ENCODE measurements at regions not wholly inside any gene's neighbourhood (a gene's known extent, or its start where the extent isn't known, plus 50 kb on each side); places are given as distances from the start of the nearest gene placed in this dataset.

GRCh38 chrX:109875831-109876230, 127.1 kb upstream of the TMEM164 start:
- CTCF ChIA-PET, result no interaction called here
- Histone ChIP-seq H3K36me3 (ENCODE audit: insufficient read depth, low read length) (no peaks in the 10 kb centered on the region), H3K27me3 (ENCODE audit: insufficient read depth, low read length, poor library complexity, severe bottlenecking) (no peaks in the 10 kb centered on the region), H3K9me3 (ENCODE audit: low read length) (no peaks in the 10 kb centered on the region), H3K27ac (ENCODE audit: low read depth, low read length) (no peak overlapping the region), H3K4me3 (ENCODE audit: low read length) (no peak overlapping the region), H3K4me1 (ENCODE audit: insufficient read depth, low read length) (no peaks in the 10 kb centered on the region)
- POLR2A ChIA-PET, result interaction anchor here (0.6 kb wide), 1 partner anchor 17 kb away, joined by 3 read pairs; no protein-coding TSS in a partner anchor
- Mint-ChIP-seq H3K9me3 (no peaks in the 10 kb centered on the region), H3K36me3 (no peaks in the 10 kb centered on the region), H3K4me3 (no peak overlapping the region), H3K4me1 (no peaks in the 10 kb centered on the region), H3K27ac (no peak overlapping the region), H3K27me3 (peaks cover 0 to 5% of the 10 kb centered on the region in 2 donors)
- DNase-seq, result no peak

- Histone ChIP-seq H3K27ac (ENCODE audit: low read depth, low read length) (no peak overlapping the region), H3K4me3 (ENCODE audit: low read length) (no peak overlapping the region), H3K9me3 (ENCODE audit: low read length) (no peaks in the 10 kb centered on the region), H3K36me3 (ENCODE audit: insufficient read depth, low read length) (no peaks in the 10 kb centered on the region), H3K4me1 (ENCODE audit: insufficient read depth, low read length) (no peaks in the 10 kb centered on the region), H3K27me3 (ENCODE audit: insufficient read depth, low read length, poor library complexity, severe bottlenecking) (no peaks in the 10 kb centered on the region)
- CTCF ChIA-PET, result interaction anchor here (1.0 to 4.2 kb wide), 2 partner anchors 13 to 17 kb away, joined by 3 to 17 read pairs; no protein-coding TSS in a partner anchor
- Mint-ChIP-seq H3K27me3 (peaks cover 0 to 9% of the 10 kb centered on the region in 2 donors), H3K9me3 (no peaks in the 10 kb centered on the region), H3K36me3 (no peaks in the 10 kb centered on the region), H3K27ac (no peak overlapping the region), H3K4me1 (no peaks in the 10 kb centered on the region), H3K4me3 (no peak overlapping the region)
- POLR2A ChIA-PET, result no interaction called here
- DNase-seq, result no peak
These were observed 124.7 kb upstream of the TMEM164 start for GRCh38 chrX:109878236-109878635.

GRCh38 chrX:109879991-109880390, 122.9 kb upstream of the TMEM164 start:
- Mint-ChIP-seq H3K9me3 (no peaks in the 10 kb centered on the region), H3K27ac (no peak overlapping the region), H3K36me3 (no peaks in the 10 kb centered on the region), H3K4me3 (no peak overlapping the region), H3K27me3 (peaks cover 0 to 9% of the 10 kb centered on the region in 2 donors), H3K4me1 (no peaks in the 10 kb centered on the region)
- POLR2A ChIA-PET, result no interaction called here
- Histone ChIP-seq H3K4me3 (ENCODE audit: low read length) (no peak overlapping the region), H3K27me3 (ENCODE audit: insufficient read depth, low read length, poor library complexity, severe bottlenecking) (no peaks in the 10 kb centered on the region), H3K27ac (ENCODE audit: low read depth, low read length) (no peak overlapping the region), H3K36me3 (ENCODE audit: insufficient read depth, low read length) (no peaks in the 10 kb centered on the region), H3K4me1 (ENCODE audit: insufficient read depth, low read length) (no peaks in the 10 kb centered on the region), H3K9me3 (ENCODE audit: low read length) (no peaks in the 10 kb centered on the region)
- CTCF ChIA-PET, result interaction anchor here (4.2 kb wide), 1 partner anchor 11 kb away, joined by 17 read pairs; no protein-coding TSS in a partner anchor
- no peak for DNase-seq

GRCh38 chrX:109880629-109881028, 122.3 kb upstream of the TMEM164 start:
- H3K4me3 ChIP-seq (ENCODE audit: low read length), result no peak overlapping the region
- ChIA-PET POLR2A (no interaction called here), CTCF (interaction anchor here (4.2 kb wide), 1 partner anchor 10 kb away, joined by 17 read pairs; no protein-coding TSS in a partner anchor)
- DNase-seq, result no peak
- H3K27me3 ChIP-seq (ENCODE audit: insufficient read depth, low read length, poor library complexity, severe bottlenecking), result no peaks in the 10 kb centered on the region
- H3K9me3 Mint-ChIP-seq, result no peaks in the 10 kb centered on the region
- no peaks in the 10 kb centered on the region for H3K4me1 ChIP-seq (ENCODE audit: insufficient read depth, low read length)
- H3K4me3 Mint-ChIP-seq, result no peak overlapping the region
- H3K9me3 ChIP-seq (ENCODE audit: low read length), result no peaks in the 10 kb centered on the region
- H3K27me3 Mint-ChIP-seq, result peaks cover 0 to 9% of the 10 kb centered on the region in 2 donors
- no peaks in the 10 kb centered on the region for H3K36me3 ChIP-seq (ENCODE audit: insufficient read depth, low read length)
- H3K4me1 Mint-ChIP-seq, result no peaks in the 10 kb centered on the region
- no peak overlapping the region for H3K27ac ChIP-seq (ENCODE audit: low read depth, low read length)
- no peak overlapping the region for H3K27ac Mint-ChIP-seq
- no peaks in the 10 kb centered on the region for H3K36me3 Mint-ChIP-seq

GRCh38 chrX:109886122-109886761, 116.7 kb upstream of the TMEM164 start:
- Mint-ChIP-seq H3K27ac (no peak overlapping the region), H3K9me3 (no peaks in the 10 kb centered on the region), H3K27me3 (peaks cover 4 to 13% of the 10 kb centered on the region in 2 donors), H3K4me3 (no peak overlapping the region), H3K36me3 (no peaks in the 10 kb centered on the region), H3K4me1 (no peaks in the 10 kb centered on the region)
- H3K27me3 ChIP-seq (ENCODE audit: insufficient read depth, low read length, poor library complexity, severe bottlenecking), result no peaks in the 10 kb centered on the region
- no peak overlapping the region for H3K4me3 ChIP-seq (ENCODE audit: low read length)
- ChIA-PET POLR2A (no interaction called here), CTCF (interaction anchor here (0.8 kb wide), 1 partner anchor 32 kb away, joined by 3 read pairs; no protein-coding TSS in a partner anchor)
- no peaks in the 10 kb centered on the region for H3K4me1 ChIP-seq (ENCODE audit: insufficient read depth, low read length)
- DNase-seq, result peak in 3 of 5 donors; percentile 7 to 46 (median 13)
- no peaks in the 10 kb centered on the region for H3K9me3 ChIP-seq (ENCODE audit: low read length)
- H3K27ac ChIP-seq (ENCODE audit: low read depth, low read length), result no peak overlapping the region
- H3K36me3 ChIP-seq (ENCODE audit: insufficient read depth, low read length), result no peaks in the 10 kb centered on the region

- Histone ChIP-seq H3K27ac (ENCODE audit: low read depth, low read length) (peak overlapping the region; percentile 31), H3K4me3 (ENCODE audit: low read length) (no peak overlapping the region), H3K9me3 (ENCODE audit: low read length) (no peaks in the 10 kb centered on the region), H3K4me1 (ENCODE audit: insufficient read depth, low read length) (no peaks in the 10 kb centered on the region), H3K36me3 (ENCODE audit: insufficient read depth, low read length) (no peaks in the 10 kb centered on the region), H3K27me3 (ENCODE audit: insufficient read depth, low read length, poor library complexity, severe bottlenecking) (no peaks in the 10 kb centered on the region)
- DNase-seq, result no peak
- Mint-ChIP-seq H3K4me1 (no peaks in the 10 kb centered on the region), H3K27ac (no peak overlapping the region), H3K36me3 (no peaks in the 10 kb centered on the region), H3K9me3 (no peaks in the 10 kb centered on the region), H3K27me3 (peaks cover 4 to 8% of the 10 kb centered on the region in 2 donors), H3K4me3 (no peak overlapping the region)
- ChIA-PET POLR2A (no interaction called here), CTCF (interaction anchor here (2.0 kb wide), 1 partner anchor 11 kb away, joined by 17 read pairs; no protein-coding TSS in a partner anchor)
These were observed 113.5 kb upstream of the TMEM164 start for GRCh38 chrX:109889289-109890006.

- Mint-ChIP-seq H3K27ac (no peak overlapping the region), H3K4me3 (no peak overlapping the region), H3K9me3 (no peaks in the 10 kb centered on the region), H3K4me1 (no peaks in the 10 kb centered on the region), H3K27me3 (peaks cover 4 to 8% of the 10 kb centered on the region in 2 donors), H3K36me3 (no peaks in the 10 kb centered on the region)
- H3K9me3 ChIP-seq (ENCODE audit: low read length), result no peaks in the 10 kb centered on the region
- ChIA-PET CTCF (interaction anchor here (0.7 to 2.0 kb wide), 14 partner anchors 9 to 429 kb away, joined by 3 to 17 read pairs (median 4); no protein-coding TSS in a partner anchor), POLR2A (no interaction called here)
- no peak overlapping the region for H3K27ac ChIP-seq (ENCODE audit: low read depth, low read length)
- no peak for DNase-seq
- H3K4me1 ChIP-seq (ENCODE audit: insufficient read depth, low read length), result no peaks in the 10 kb centered on the region
- H3K4me3 ChIP-seq (ENCODE audit: low read length), result no peak overlapping the region
- no peaks in the 10 kb centered on the region for H3K36me3 ChIP-seq (ENCODE audit: insufficient read depth, low read length)
- no peaks in the 10 kb centered on the region for H3K27me3 ChIP-seq (ENCODE audit: insufficient read depth, low read length, poor library complexity, severe bottlenecking)
These were observed 112.6 kb upstream of the TMEM164 start for GRCh38 chrX:109890300-109890699.

- no peaks in the 10 kb centered on the region for H3K27me3 ChIP-seq (ENCODE audit: insufficient read depth, low read length, poor library complexity, severe bottlenecking)
- no peaks in the 10 kb centered on the region for H3K9me3 Mint-ChIP-seq
- POLR2A ChIA-PET, result no interaction called here
- no peak overlapping the region for H3K27ac ChIP-seq (ENCODE audit: low read depth, low read length)
- no peaks in the 10 kb centered on the region for H3K9me3 ChIP-seq (ENCODE audit: low read length)
- no peaks in the 10 kb centered on the region for H3K36me3 ChIP-seq (ENCODE audit: insufficient read depth, low read length)
- H3K27ac Mint-ChIP-seq, result no peak overlapping the region
- CTCF ChIA-PET, result interaction anchor here (0.7 to 2.0 kb wide), 18 partner anchors 8 to 522 kb away, joined by 3 to 17 read pairs (median 4); no protein-coding TSS in a partner anchor
- no peaks in the 10 kb centered on the region for H3K36me3 Mint-ChIP-seq
- no peaks in the 10 kb centered on the region for H3K4me1 ChIP-seq (ENCODE audit: insufficient read depth, low read length)
- H3K4me1 Mint-ChIP-seq, result no peaks in the 10 kb centered on the region
- DNase-seq, result peak; percentile 12 to 62 (median 19)
- H3K4me3 ChIP-seq (ENCODE audit: low read length), result no peak overlapping the region
- peaks cover 4 to 8% of the 10 kb centered on the region in 2 donors for H3K27me3 Mint-ChIP-seq
- H3K4me3 Mint-ChIP-seq, result no peak overlapping the region
These were observed 111.9 kb upstream of the TMEM164 start for GRCh38 chrX:109890910-109891502.

Data from CD8-positive, alpha-beta memory T cell (primary cell).